H1 (cell line): ENCODE measurements at regions not wholly inside any gene's neighbourhood (a gene's known extent, or its start where the extent isn't known, plus 50 kb on each side); places are given as distances from the start of the nearest gene placed in this dataset.

ENCODE experiments used
- CTCF ChIA-PET: fragments of 300-600 bp; sonication (Branson Sonifier 250); formaldehyde crosslinking; loops from one replicate; lab custom pipeline; 2021; ENCODE audit not compliant: partially characterized antibody; lab: Charles Lee
- POLR2A ChIA-PET: fragments of 300-600 bp; sonication (Branson Sonifier 250); formaldehyde crosslinking; loops from one replicate; lab custom pipeline; 2021; ENCODE audit warnings: inconsistent platforms; ENCODE audit not compliant: partially characterized antibody; lab: Charles Lee
- DNase-seq, 2 experiments: peaks; one replicate each; pipeline versions ENCODE4 v3.0.0 to v3.0.0-alpha.2; 2010 to 2022; ENCODE audit warnings: low spot score in 2 of 2, low read depth in 1 of 2, mixed read lengths in 1 of 2
- FAIRE-seq: peaks from 2 replicates; lab custom pipeline; 2011; peaks lifted over from hg19 to GRCh38; lab: Jason Lieb, UNC
- H2AFZ ChIP-seq: 2 replicates; pipeline ENCODE4 v1.8.1; 2012; ENCODE audit warnings: low read length, inconsistent platforms
- H2AK5ac ChIP-seq: 2 replicates; pipeline ENCODE4 v1.6.1; 2013; ENCODE audit warnings: low read depth, low read length
- H2BK120ac ChIP-seq: replicated peaks from 2 replicates; pipeline ENCODE3; 2013; ENCODE audit warnings: low read depth, low read length, inconsistent platforms
- H2BK12ac ChIP-seq: 2 replicates; pipeline ENCODE4 v1.6.1; 2013; ENCODE audit warnings: low read depth, low read length
- H2BK15ac ChIP-seq: 2 replicates; pipeline ENCODE4 v1.6.1; 2013; ENCODE audit warnings: low read length
- H2BK20ac ChIP-seq: 2 replicates; pipeline ENCODE4 v1.6.1; 2013; ENCODE audit warnings: low read length
- H2BK5ac ChIP-seq: 2 replicates; pipeline ENCODE4 v1.6.1; 2013; ENCODE audit warnings: low read depth, low read length
- H3K14ac ChIP-seq: 2 replicates; pipeline ENCODE4 v1.6.1; 2013; ENCODE audit warnings: inconsistent platforms; ENCODE audit not compliant: insufficient read length
- H3K18ac ChIP-seq: 2 replicates; pipeline ENCODE4 v1.6.1; 2013; ENCODE audit warnings: low read length; ENCODE audit errors: extremely low read depth
- H3K23ac ChIP-seq: 2 replicates; pipeline ENCODE4 v1.6.1; 2013; ENCODE audit warnings: inconsistent platforms; ENCODE audit not compliant: insufficient read length
- H3K23me2 ChIP-seq: 2 replicates; pipeline ENCODE4 v1.6.1; 2013; ENCODE audit warnings: low read depth, low read length
- H3K27ac ChIP-seq: 2 replicates; pipeline ENCODE4 v1.6.1; 2011; ENCODE audit warnings: low read depth, low read length, inconsistent platforms
- H3K27me3 ChIP-seq, 4 experiments: replicated peaks in 1 of 4; 1 replicate in 1 of 4; 2 replicates in 3 of 4; pipeline versions ENCODE4 v1.6.1 to v1.8.1; 2011 to 2013; ENCODE audit warnings: low read length in 3 of 4, mild to moderate bottlenecking in 3 of 4, inconsistent platforms in 2 of 4, mixed read lengths in 2 of 4, moderate library complexity in 1 of 4; ENCODE audit not compliant: control insufficient read depth in 3 of 4, insufficient read depth in 3 of 4; ENCODE audit errors: extremely low read depth in 1 of 4
- H3K36me3 ChIP-seq, 4 experiments: 2 replicates each; pipeline versions ENCODE4 v1.6.1 to v1.8.1; 2011 to 2013; ENCODE audit warnings: mild to moderate bottlenecking in 4 of 4, low read length in 3 of 4, moderate library complexity in 2 of 4, control low read depth in 1 of 4, inconsistent platforms in 1 of 4; ENCODE audit not compliant: insufficient read depth in 4 of 4, control insufficient read depth in 2 of 4
- H3K4ac ChIP-seq: replicated peaks from 2 replicates; pipeline ENCODE3; 2013; ENCODE audit warnings: low read length, low read depth, mixed read lengths, inconsistent platforms; ENCODE audit not compliant: insufficient read length
- H3K4me1 ChIP-seq, 4 experiments: replicated peaks in 1 of 4; 1 replicate in 1 of 4; 2 replicates in 3 of 4; pipeline versions ENCODE4 v1.6.1 to v1.8.1; 2011 to 2013; ENCODE audit warnings: low read length in 3 of 4, inconsistent platforms in 2 of 4, mixed read lengths in 1 of 4; ENCODE audit not compliant: insufficient read depth in 4 of 4, control insufficient read depth in 3 of 4
- H3K4me2 ChIP-seq, 2 experiments: 2 replicates each; pipeline versions ENCODE4 v1.6.1 to v1.8.1; 2011 to 2013; ENCODE audit warnings: low read depth in 2 of 2, low read length in 2 of 2, control low read depth in 1 of 2, inconsistent platforms in 1 of 2, mild to moderate bottlenecking in 1 of 2; ENCODE audit not compliant: insufficient read depth in 1 of 2
- H3K4me3 ChIP-seq, 4 experiments: fragments of 200-600, 300-600 bp in 1 of 4; sonication (generic), shearing (Covaris generic), sonication (Bioruptor Twin) in 1 of 4; 2 replicates each; pipeline versions ENCODE4 v1.5.1 to v1.8.1; 2011 to 2016; ENCODE audit warnings: low read length in 4 of 4, low read depth in 3 of 4, control low read depth in 2 of 4, inconsistent platforms in 2 of 4, mild to moderate bottlenecking in 2 of 4, mixed read lengths in 1 of 4, moderate library complexity in 1 of 4; ENCODE audit not compliant: insufficient read depth in 2 of 4; ENCODE audit errors: extremely low read depth in 1 of 4
- H3K56ac ChIP-seq: replicated peaks from 2 replicates; pipeline ENCODE3; 2013; ENCODE audit warnings: low read depth, mild to moderate bottlenecking, mixed read lengths, low read length, inconsistent platforms; ENCODE audit not compliant: insufficient read length
- H3K79me1 ChIP-seq: 2 replicates; pipeline ENCODE4 v1.6.1; 2013; ENCODE audit warnings: low read depth, low read length, control low read depth
- H3K79me2 ChIP-seq, 2 experiments: 2 replicates each; pipeline versions ENCODE4 v1.6.1 to v1.8.1; 2012 to 2013; ENCODE audit warnings: low read length in 2 of 2, mild to moderate bottlenecking in 2 of 2, inconsistent platforms in 1 of 2; ENCODE audit not compliant: insufficient read depth in 2 of 2, control insufficient read depth in 1 of 2
- H3K9ac ChIP-seq, 4 experiments: replicated peaks in 1 of 4; 1 replicate in 1 of 4; 2 replicates in 3 of 4; pipeline versions ENCODE4 v1.6.1 to v1.8.1; 2011 to 2013; ENCODE audit warnings: low read depth in 3 of 4, low read length in 3 of 4, control low read depth in 2 of 4, mild to moderate bottlenecking in 2 of 4, moderate library complexity in 2 of 4, inconsistent platforms in 1 of 4; ENCODE audit errors: extremely low read depth in 1 of 4
- H3K9me3 ChIP-seq, 2 experiments: 2 replicates each; pipeline versions ENCODE4 v1.6.1 to v1.8.1; 2012 to 2013; ENCODE audit warnings: mild to moderate bottlenecking in 2 of 2, moderate library complexity in 2 of 2, control low read depth in 1 of 2, inconsistent platforms in 1 of 2, low read depth in 1 of 2, low read length in 1 of 2, mixed read lengths in 1 of 2; ENCODE audit not compliant: insufficient read depth in 2 of 2
- H4K20me1 ChIP-seq, 2 experiments: replicated peaks in 1 of 2; 2 replicates each; pipeline versions ENCODE3 to v1.8.1; 2011 to 2013; ENCODE audit warnings: inconsistent platforms in 2 of 2, low read length in 2 of 2, mild to moderate bottlenecking in 1 of 2; ENCODE audit not compliant: insufficient read depth in 2 of 2, control insufficient read depth in 1 of 2
- H4K5ac ChIP-seq: 2 replicates; pipeline ENCODE4 v1.6.1; 2013; ENCODE audit warnings: low read length, low read depth, mixed read lengths, inconsistent platforms; ENCODE audit not compliant: insufficient read length
- H4K8ac ChIP-seq: 2 replicates; pipeline ENCODE4 v1.8.0; 2013; ENCODE audit warnings: mild to moderate bottlenecking, moderate library complexity, low read length, inconsistent platforms; ENCODE audit not compliant: insufficient read depth; ENCODE audit errors: extremely low read depth
- H4K91ac ChIP-seq: replicated peaks from 2 replicates; pipeline ENCODE3; 2013; ENCODE audit warnings: low read length, mixed read lengths, inconsistent platforms; ENCODE audit not compliant: insufficient read length
- CREB1 ChIP-seq: IDR thresholded peaks from 2 replicates; pipeline ENCODE4 v1.6.1; 2012; ENCODE audit warnings: inconsistent platforms
- CTBP2 ChIP-seq: IDR thresholded peaks from 2 replicates; pipeline ENCODE4 v1.7.0; 2011; ENCODE audit warnings: borderline replicate concordance, mild to moderate bottlenecking, moderate library complexity, mixed read lengths, low read length; ENCODE audit not compliant: insufficient read depth, insufficient read length
- MAFK ChIP-seq: IDR thresholded peaks from 2 replicates; pipeline ENCODE4 v1.6.1; 2012; ENCODE audit warnings: low read depth, mild to moderate bottlenecking, improper control_type of control experiment, low read length
- RNF2 ChIP-seq: fragments of 200-900, 300-1000 bp; sonication (generic); IDR thresholded peaks from 2 replicates; pipeline ENCODE4 v1.7.1; 2016; ENCODE audit warnings: borderline replicate concordance, low read depth, mild to moderate bottlenecking, antibody characterized with exemption, low read length; ENCODE audit not compliant: poor library complexity, severe bottlenecking; ENCODE audit errors: missing control alignments
- RXRA ChIP-seq: IDR thresholded peaks from 2 replicates; pipeline ENCODE4 v1.6.1; 2011; ENCODE audit warnings: low read depth, mild to moderate bottlenecking, low read length, moderate library complexity; ENCODE audit not compliant: insufficient read depth
- SUZ12 ChIP-seq: fragments of 200-600 bp; sonication (generic); IDR thresholded peaks from 2 replicates; pipeline ENCODE4 v1.6.1; 2012; ENCODE audit warnings: mild to moderate bottlenecking, inconsistent platforms, low read length, moderate library complexity, mixed read lengths
- TEAD4 ChIP-seq: IDR thresholded peaks from 2 replicates; pipeline ENCODE4 v1.6.1; 2012; ENCODE audit warnings: low read depth, low read length, inconsistent platforms, mixed read lengths
- ZNF274 ChIP-seq: IDR thresholded peaks from 2 replicates; pipeline ENCODE4 v1.7.0; 2012; ENCODE audit warnings: low read length, borderline replicate concordance; ENCODE audit errors: extremely low read depth

GRCh38 chr4:66991521-66991920 lies 553.8 kb downstream of the CENPC start:
- Histone ChIP-seq H3K14ac (no peak overlapping the region), H3K9ac (no peak overlapping the region), H3K79me1 (no peaks in the 10 kb centered on the region), H3K4ac (no peak overlapping the region), H2AK5ac (no peak overlapping the region), H4K5ac (no peak overlapping the region), H2BK20ac (no peak overlapping the region), H3K4me1 (no peaks in the 10 kb centered on the region), H2AFZ (no peak overlapping the region), H4K91ac (no peak overlapping the region), H3K23ac (no peak overlapping the region), H3K18ac (no peak overlapping the region), H3K4me3 (no peak overlapping the region), H3K23me2 (no peaks in the 10 kb centered on the region), H3K27ac (no peak overlapping the region), H3K27me3 (no peaks in the 10 kb centered on the region), H4K8ac (no peak overlapping the region), H3K56ac (no peak overlapping the region), H3K9me3 (no peaks in the 10 kb centered on the region), H3K79me2 (no peaks in the 10 kb centered on the region), H2BK15ac (no peak overlapping the region), H3K36me3 (no peaks in the 10 kb centered on the region), H2BK5ac (no peak overlapping the region), H4K20me1 (no peaks in the 10 kb centered on the region), H2BK120ac (no peak overlapping the region), H3K4me2 (no peak overlapping the region), H2BK12ac (no peak overlapping the region)
- CTCF ChIA-PET = no interaction called here
- DNase-seq = no peak
- no peak for FAIRE-seq
- POLR2A ChIA-PET = no interaction called here
- TF ChIP-seq CREB1 (no peak), MAFK (no peak), CTBP2 (no peak), RXRA (no peak), ZNF274 (no peak), SUZ12 (no peak), TEAD4 (no peak), RNF2 (no peak)
